K562 (cell line): ENCODE measurements at regions not wholly inside any gene's neighbourhood (a gene's known extent, or its start where the extent isn't known, plus 50 kb on each side); places are given as distances from the start of the nearest gene placed in this dataset.

Experiments
- ATAC-seq: fragments of 200-7000 bp; cut with Tn5 transposase; 3 replicates; pipeline ENCODE4 v1.9.1; 2020; ENCODE audit warnings: moderate library complexity
- BruUV-seq: library from RNA; stranded (reverse); fragments of 400-500 nt; replicated peaks from 2 replicates; lab custom pipeline; 2021; lab: Mats Ljungman, UMichigan
- CTCF ChIA-PET: fragments of 300-600 bp; formaldehyde crosslinking; extraction: SDS; loops from one replicate; lab custom pipeline; 2021; ENCODE audit warnings: low intra/inter-chr PET ratio; lab: Yijun Ruan, JAX
- POLR2A ChIA-PET: fragments of 300-600, 350-650 bp; sonication (Branson Sonifier 250); formaldehyde crosslinking; extraction: SDS; loops from one replicate; lab custom pipeline; 2021; ENCODE audit warnings: antibody characterized with exemption, inconsistent platforms; lab: Yijun Ruan, JAX
- DNase-seq, 4 experiments: peaks; one replicate each; pipeline versions ENCODE4 v3.0.0 to v3.0.0-alpha.2; 2011 to 2018; ENCODE audit warnings: low spot score in 3 of 4, mixed read lengths in 3 of 4; ENCODE audit errors: extremely low read depth in 1 of 4
- FAIRE-seq: peaks from 2 replicates; lab custom pipeline; 2011; peaks lifted over from hg19 to GRCh38; lab: Jason Lieb, UNC
- H2AFZ ChIP-seq: 2 replicates; pipeline ENCODE4 v1.6.0; 2011; ENCODE audit warnings: low read depth, low read length, control low read depth, inconsistent platforms
- H3K27ac ChIP-seq: fragments of 200-600 bp; 3 replicates; pipeline ENCODE4 v1.8.0; 2011; ENCODE audit warnings: low read depth, mild to moderate bottlenecking, control low read depth, inconsistent platforms, low read length, moderate library complexity, mixed read lengths; ENCODE audit errors: extremely low read depth
- H3K27me3 ChIP-seq, 2 experiments: fragments of 300-600 bp in 1 of 2; 2 replicates in 1 of 2; 3 replicates in 1 of 2; pipeline versions ENCODE4 v1.6.0 to v1.8.0; 2011; ENCODE audit warnings: inconsistent platforms in 2 of 2, low read length in 2 of 2, mild to moderate bottlenecking in 1 of 2, mixed read lengths in 1 of 2, moderate library complexity in 1 of 2; ENCODE audit not compliant: control insufficient read depth in 2 of 2, insufficient read depth in 2 of 2
- H3K36me3 ChIP-seq: fragments of 300-600 bp; 3 replicates; pipeline ENCODE4 v1.8.0; 2011; ENCODE audit warnings: mild to moderate bottlenecking, low read length, inconsistent platforms; ENCODE audit not compliant: control insufficient read depth, insufficient read depth
- H3K4me1 ChIP-seq, 2 experiments: fragments of 200-600 bp in 1 of 2; replicated peaks in 1 of 2; 2 replicates in 1 of 2; 3 replicates in 1 of 2; pipeline versions ENCODE4 v1.5.1 to v1.8.0; 2011; ENCODE audit warnings: inconsistent platforms in 2 of 2, low read length in 2 of 2, mild to moderate bottlenecking in 1 of 2, mixed read lengths in 1 of 2, moderate library complexity in 1 of 2; ENCODE audit not compliant: control insufficient read depth in 2 of 2, insufficient read depth in 2 of 2
- H3K4me2 ChIP-seq: 2 replicates; pipeline ENCODE4 v1.6.1; 2011; ENCODE audit warnings: low read length, control low read depth, inconsistent platforms, mixed read lengths; ENCODE audit not compliant: insufficient read depth
- H3K4me3 ChIP-seq: fragments of 200-600 bp; sonication (generic), shearing (Covaris generic); 2 replicates; pipeline ENCODE4 v1.5.1; 2016; ENCODE audit warnings: control low read depth, inconsistent platforms
- H3K79me2 ChIP-seq: fragments of 200-600 bp; 3 replicates; pipeline ENCODE4 v1.8.0; 2011; ENCODE audit warnings: low read length, inconsistent platforms; ENCODE audit not compliant: control insufficient read depth, insufficient read depth
- H3K9ac ChIP-seq, 2 experiments: 2 replicates each; pipeline versions ENCODE4 v1.6.0 to v1.6.1; 2011; ENCODE audit warnings: low read depth in 2 of 2, low read length in 2 of 2, control low read depth in 1 of 2, inconsistent platforms in 1 of 2, mild to moderate bottlenecking in 1 of 2, mixed read lengths in 1 of 2; ENCODE audit not compliant: insufficient read depth in 1 of 2
- H3K9me1 ChIP-seq: one replicate; pipeline ENCODE4 v1.6.0; 2011; ENCODE audit warnings: inconsistent platforms, mild to moderate bottlenecking, low read length, moderate library complexity; ENCODE audit not compliant: control insufficient read depth, insufficient read depth
- H3K9me3 ChIP-seq: replicated peaks from 2 replicates; pipeline ENCODE4 v1.5.1; 2011; ENCODE audit warnings: low read depth, low read length, inconsistent platforms; ENCODE audit not compliant: control insufficient read depth, insufficient read depth
- H4K20me1 ChIP-seq: replicated peaks from 2 replicates; pipeline ENCODE4 v1.6.1; 2011; ENCODE audit warnings: low read length, inconsistent platforms, mixed read lengths; ENCODE audit not compliant: control insufficient read depth, insufficient read depth
- AFF1 ChIP-seq, 2 experiments: fragments of 450-650 bp; IDR thresholded peaks; 2 replicates each; pipeline ENCODE4 v1.6.1; 2018; ENCODE audit warnings: mild to moderate bottlenecking in 2 of 2, low read depth in 1 of 2; ENCODE audit not compliant: partially characterized antibody in 2 of 2
- DNMT1 ChIP-seq: fragments of 450-650 bp; IDR thresholded peaks from 2 replicates; pipeline ENCODE4 v1.6.1; 2016; ENCODE audit warnings: antibody characterized with exemption, mild to moderate bottlenecking
- NR4A1 ChIP-seq, 2 experiments: fragments of 250-450 bp in 1 of 2; fragments of 450-650 bp in 1 of 2; sonication (Bioruptor Pico) in 1 of 2; IDR thresholded peaks; 2 replicates each; pipeline versions ENCODE4 v1.4.0 to v1.6.1; 2016 to 2020; ENCODE audit warnings: mild to moderate bottlenecking in 2 of 2, missing compliant biosample characterization in 1 of 2, missing genetic modification characterization in 1 of 2, moderate library complexity in 1 of 2
- SMARCC2 ChIP-seq: fragments of 450-650 bp; IDR thresholded peaks from 2 replicates; pipeline ENCODE4 v1.6.1; 2017; ENCODE audit warnings: antibody characterized with exemption, moderate library complexity, mild to moderate bottlenecking, low read depth
- THRAP3 ChIP-seq: fragments of 450-650 bp; IDR thresholded peaks from 2 replicates; pipeline ENCODE4 v1.6.1; 2016; ENCODE audit warnings: mild to moderate bottlenecking, inconsistent platforms, borderline replicate concordance
- ZNF239 ChIP-seq: fragments of 250-450 bp; sonication (Bioruptor Pico); IDR thresholded peaks from 2 replicates; pipeline ENCODE4 v1.4.0; 2020; ENCODE audit warnings: mild to moderate bottlenecking
- WGBS: fragments of 100-300 bp; shearing (Covaris generic); methylation state at CpG from one replicate; pipeline ENCODE4 v1.1.6; 2016; ENCODE audit warnings: low coverage, mixed read lengths; ENCODE audit not compliant: insufficient coverage; ENCODE audit errors: missing lambda C conversion rate; 5-methylcytosine and 5-hydroxymethylcytosine counted together
- in situ Hi-C: fragments of 300-500 bp; cut with MboI; formaldehyde crosslinking; loops from 4 replicates; pipeline ENCODE4 v1.15.0; 2018; ENCODE audit warnings: inconsistent platforms, mixed read lengths
- intact Hi-C: fragments of 100-400 bp; cut with micrococcal nuclease; formaldehyde crosslinking; loops from 2 replicates; pipeline ENCODE4 v1.14.2; 2022

- FAIRE-seq (no peak), DNase-seq (peak in 1 of 4 experiments; percentile 30), ATAC-seq (peak; percentile 74)
- Histone ChIP-seq H3K4me3 (no peak overlapping the region), H3K36me3 (no peaks in the 10 kb centered on the region), H4K20me1 (no peaks in the 10 kb centered on the region), H3K4me2 (no peak overlapping the region), H3K4me1 (no peaks in the 10 kb centered on the region), H3K27ac (no peak overlapping the region), H3K9ac (no peak overlapping the region), H2AFZ (no peak overlapping the region), H3K27me3 (no peaks in the 10 kb centered on the region), H3K9me1 (no peaks in the 10 kb centered on the region), H3K79me2 (no peaks in the 10 kb centered on the region), H3K9me3 (no peaks in the 10 kb centered on the region)
- WGBS: 0% methylated on average over 8 of the region's 8 CpGs
- intact Hi-C loops: no loop called here
- no peak for TF ChIP-seq ZNF239 (CRISPR knock-in tag)
- no TSS peak for BruUV-seq
- CTCF ChIA-PET: no interaction called here
- POLR2A ChIA-PET: interaction anchor here (0.6 to 0.8 kb wide), 3 partner anchors 8 to 113 kb away, joined by 3 read pairs; no protein-coding TSS in a partner anchor
- in situ Hi-C loops: no loop called here
These were observed 125.6 kb downstream of the BARHL2 start for GRCh38 chr1:90591355-90591969.

GRCh38 chr1:90580176-90580575 lies 136.9 kb downstream of the BARHL2 start:
- Histone ChIP-seq H3K27ac (no peak overlapping the region), H2AFZ (no peak overlapping the region), H3K27me3 (no peaks in the 10 kb centered on the region; a peak in 1 of 5 replicates), H3K9me1 (no peaks in the 10 kb centered on the region), H3K9me3 (no peaks in the 10 kb centered on the region), H4K20me1 (no peaks in the 10 kb centered on the region), H3K79me2 (no peaks in the 10 kb centered on the region), H3K4me1 (no peaks in the 10 kb centered on the region), H3K9ac (no peak overlapping the region), H3K4me3 (no peak overlapping the region), H3K4me2 (no peak overlapping the region), H3K36me3 (no peaks in the 10 kb centered on the region)
- POLR2A ChIA-PET: no interaction called here
- WGBS: 0% methylated on average over 3 of the region's 3 CpGs
- CTCF ChIA-PET: no interaction called here
- no TSS peak for BruUV-seq
- no peak for DNase-seq
- intact Hi-C loops (no loop called here), in situ Hi-C loops (no loop called here)
- no peak for ATAC-seq
- FAIRE-seq: no peak
- TF ChIP-seq NR4A1 (CRISPR knock-in tag; IDR thresholded peaks at IDR 0.05) (no peak), NR4A1 (tag; IDR thresholded peaks at IDR 0.05) (no peak), THRAP3 (no peak), AFF1 (IDR thresholded peaks at IDR 0.05; ENCODE audit: low read depth in 1 of 2, partially characterized antibody in 2 of 2) (no peak), SMARCC2 (no peak), DNMT1 (no peak)
